ENCODE measurements at regions not wholly inside any gene's neighbourhood (a gene's known extent, or its start where the extent isn't known, plus 50 kb on each side); places are given as distances from the start of the nearest gene placed in this dataset.

DNA sequence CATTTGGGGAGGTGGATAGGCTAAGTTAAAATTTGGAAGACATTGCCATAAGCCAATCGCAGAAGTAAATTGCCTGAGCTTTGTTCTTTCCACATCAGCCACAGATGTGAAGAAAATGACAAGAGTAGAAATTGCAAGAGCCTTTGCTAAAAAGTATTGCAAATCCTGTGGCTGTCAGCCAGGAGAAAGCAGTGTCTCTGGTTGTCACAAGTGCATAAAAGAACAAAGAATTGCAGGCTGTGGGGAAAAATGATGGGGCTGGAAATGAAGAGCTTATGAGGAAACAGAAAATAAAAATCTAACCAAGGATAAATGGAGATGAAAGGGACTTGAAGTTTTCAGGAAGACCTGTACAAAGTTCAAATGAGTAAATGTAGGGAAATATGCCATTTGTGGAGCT, 344.8 kb downstream of the CSNK1G3 start:
- DNase-seq: no peak

DNA sequence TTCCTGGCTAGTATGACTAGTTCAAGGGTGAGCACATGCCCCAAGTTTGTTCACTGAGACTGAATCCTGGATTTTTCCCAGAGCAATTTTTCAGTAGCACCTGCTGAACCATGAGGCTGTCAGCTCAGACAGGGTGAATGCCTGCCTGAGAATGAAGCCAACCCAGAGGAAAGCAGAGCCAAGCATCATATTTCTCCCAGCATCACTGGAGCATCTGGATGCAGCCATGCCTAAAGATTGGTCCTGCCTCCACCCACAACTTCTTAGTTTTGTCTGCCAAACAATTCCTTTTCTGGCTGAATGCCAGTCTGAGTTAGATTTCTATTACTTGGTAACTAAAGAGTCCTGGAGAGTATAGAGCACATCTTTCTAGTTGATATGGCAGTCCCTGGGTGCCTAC, 343.6 kb downstream of the CSNK1G3 start:
- DNase-seq: no peak

- DNase-seq: no peak
These were observed 333.6 kb downstream of the CSNK1G3 start for GRCh38 chr5:123845356-123846100.

- DNase-seq: no peak
These were observed 332.9 kb downstream of the CSNK1G3 start for GRCh38 chr5:123844873-123845272.

GRCh38 chr5:123835421-123835820, 323.4 kb downstream of the CSNK1G3 start:
- no peak for DNase-seq

GRCh38 chr5:123830575-123830974, 318.6 kb downstream of the CSNK1G3 start:
- DNase-seq: no peak

DNA sequence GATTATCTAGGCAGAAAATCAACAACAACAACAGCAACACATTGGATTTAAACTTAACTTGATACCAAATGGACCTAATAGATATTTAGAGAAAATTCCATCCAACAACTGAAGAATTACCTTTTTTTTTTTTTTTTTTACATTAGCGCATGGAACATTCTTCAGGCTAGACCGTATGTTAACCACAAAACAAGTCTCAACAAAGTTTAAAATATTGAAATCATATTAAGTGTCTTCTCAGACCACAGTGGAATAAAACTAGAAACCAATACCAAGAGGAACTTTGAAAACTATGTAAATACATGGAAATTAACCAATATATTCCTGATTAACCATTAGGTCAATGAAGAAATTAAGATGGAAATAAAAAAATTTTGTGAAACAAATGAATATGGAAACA, 315.8 kb downstream of the CSNK1G3 start:
- no peak for DNase-seq

GRCh38 chr5:123819833-123820232, 307.9 kb downstream of the CSNK1G3 start:
- no peak for DNase-seq

GRCh38 chr5:123819386-123819785, 307.4 kb downstream of the CSNK1G3 start:
- no peak for DNase-seq

DNA sequence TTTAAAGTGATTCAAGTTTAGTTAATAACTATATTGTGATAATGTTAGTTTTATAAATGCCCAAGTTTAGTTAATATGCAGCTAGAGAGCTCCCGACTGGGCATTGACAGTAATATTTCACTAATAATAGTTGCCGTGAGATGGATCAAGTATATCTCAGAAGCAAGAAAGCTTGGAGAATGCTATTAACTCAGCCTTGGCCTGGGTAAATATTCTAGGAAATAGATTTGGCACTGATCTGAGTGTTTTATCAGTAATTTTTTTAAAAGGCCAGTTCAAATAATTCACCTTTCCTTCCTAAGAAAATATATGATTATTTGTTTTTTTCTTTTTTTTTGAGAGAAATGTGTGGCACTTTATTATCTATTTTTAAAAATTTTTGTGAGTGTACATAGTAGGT, 305.3 kb downstream of the CSNK1G3 start:
- DNase-seq: no peak

DNA sequence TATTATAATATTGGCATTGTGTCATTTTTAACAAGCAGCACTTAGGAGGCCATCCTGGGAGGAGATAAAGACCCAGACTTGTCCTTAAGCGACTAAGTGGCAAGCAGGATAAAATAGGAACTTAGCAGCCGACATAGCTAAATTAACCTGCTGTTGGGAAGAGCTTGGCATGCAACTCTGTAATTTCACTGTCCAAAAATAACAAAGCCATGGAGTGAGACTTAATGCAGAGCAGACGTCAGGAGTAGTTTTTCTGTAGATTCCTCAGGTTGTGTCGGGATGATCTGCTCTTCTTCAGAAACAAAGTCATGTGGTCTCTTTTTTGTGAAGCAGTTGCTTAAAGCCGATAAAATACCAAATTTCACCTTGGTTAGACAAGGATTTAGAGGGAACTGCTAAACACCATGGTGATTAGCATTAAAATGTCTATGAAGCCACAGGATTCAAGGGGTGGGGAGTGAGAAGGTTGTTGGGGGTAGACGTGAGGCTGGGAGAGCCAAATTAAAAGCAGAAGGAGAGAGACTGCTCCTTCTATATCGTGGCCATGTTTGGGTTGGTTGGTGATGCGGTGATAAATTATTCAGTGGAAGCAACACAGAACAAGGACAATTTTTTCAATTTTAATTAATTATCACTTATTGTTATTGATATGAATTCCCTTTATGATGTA, 303.0 kb downstream of the CSNK1G3 start:
- no peak for DNase-seq

DNA sequence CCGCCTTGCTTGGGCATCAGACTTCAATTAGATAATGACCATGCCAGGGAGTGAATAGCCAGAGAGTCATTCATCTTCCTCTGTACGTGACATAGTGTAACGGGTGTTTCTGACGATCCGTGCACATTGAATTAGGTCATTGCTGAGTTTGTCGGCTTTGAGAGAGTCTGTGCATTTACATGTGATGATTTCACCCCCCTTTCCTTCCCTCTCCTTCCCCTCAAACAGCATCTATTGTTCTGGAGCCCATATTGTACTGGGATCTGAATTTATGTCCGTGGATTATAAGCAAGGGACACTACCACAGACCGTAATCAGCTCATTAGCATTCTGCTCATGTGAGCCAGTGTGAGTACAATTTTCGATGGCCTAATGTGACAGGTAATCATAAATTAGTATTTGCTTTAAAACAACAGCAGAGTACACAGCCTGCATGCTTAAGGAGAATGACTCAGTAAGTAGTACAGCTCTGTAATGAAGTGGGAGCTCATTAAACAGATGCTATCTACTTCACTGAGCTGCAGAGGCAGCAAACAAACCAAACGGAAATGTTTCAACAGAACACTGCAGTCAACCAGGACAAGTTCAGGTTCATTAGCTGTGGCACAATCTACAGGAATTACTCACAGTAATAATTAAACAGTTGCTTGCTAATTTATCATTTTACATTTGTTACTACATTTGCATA, 302.1 kb downstream of the CSNK1G3 start:
- peak in 3 of 56 donors; percentile 30 to 74 (median 45) for DNase-seq

- DNase-seq: no peak
These were observed 301.3 kb downstream of the CSNK1G3 start for GRCh38 chr5:123813264-123813663.

GRCh38 chr5:123811831-123812230, 299.9 kb downstream of the CSNK1G3 start:
- no peak for DNase-seq

DNA sequence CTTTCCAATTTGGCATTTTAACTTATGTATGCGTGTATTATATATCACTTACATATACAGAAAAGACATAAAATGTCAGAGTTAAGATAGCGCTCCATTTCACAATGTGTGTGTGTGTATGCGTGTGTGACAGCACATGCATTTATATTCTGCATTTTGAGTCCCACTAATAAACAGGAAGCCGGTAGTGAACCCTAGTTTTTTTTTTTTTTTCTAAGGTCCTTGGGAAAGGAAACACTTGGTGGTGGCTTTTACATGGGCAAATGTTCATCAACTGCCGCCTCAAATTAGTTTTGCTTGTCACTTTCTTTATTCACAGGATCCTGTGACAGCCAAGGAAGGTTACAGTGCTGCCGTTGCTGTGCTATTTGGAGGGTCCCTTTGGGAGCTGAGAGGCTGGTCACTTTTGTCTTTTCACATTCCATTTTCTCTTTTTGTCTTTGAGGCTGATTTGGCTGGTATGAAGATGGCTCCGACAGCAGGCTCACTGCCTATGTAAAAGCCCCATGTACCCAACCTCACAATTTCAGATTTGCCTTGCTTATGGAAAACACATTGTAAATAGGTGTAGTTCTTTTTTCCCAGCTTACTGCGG, 298.9 kb downstream of the CSNK1G3 start:
- DNase-seq: no peak

GRCh38 chr5:123810253-123810652, 298.3 kb downstream of the CSNK1G3 start:
- peak in 1 of 56 donors; percentile 5 for DNase-seq

GRCh38 chr5:123809594-123810221, 297.7 kb downstream of the CSNK1G3 start:
- no peak for DNase-seq

- no peak for DNase-seq
These were observed 296.7 kb downstream of the CSNK1G3 start for GRCh38 chr5:123808461-123809380.

DNA sequence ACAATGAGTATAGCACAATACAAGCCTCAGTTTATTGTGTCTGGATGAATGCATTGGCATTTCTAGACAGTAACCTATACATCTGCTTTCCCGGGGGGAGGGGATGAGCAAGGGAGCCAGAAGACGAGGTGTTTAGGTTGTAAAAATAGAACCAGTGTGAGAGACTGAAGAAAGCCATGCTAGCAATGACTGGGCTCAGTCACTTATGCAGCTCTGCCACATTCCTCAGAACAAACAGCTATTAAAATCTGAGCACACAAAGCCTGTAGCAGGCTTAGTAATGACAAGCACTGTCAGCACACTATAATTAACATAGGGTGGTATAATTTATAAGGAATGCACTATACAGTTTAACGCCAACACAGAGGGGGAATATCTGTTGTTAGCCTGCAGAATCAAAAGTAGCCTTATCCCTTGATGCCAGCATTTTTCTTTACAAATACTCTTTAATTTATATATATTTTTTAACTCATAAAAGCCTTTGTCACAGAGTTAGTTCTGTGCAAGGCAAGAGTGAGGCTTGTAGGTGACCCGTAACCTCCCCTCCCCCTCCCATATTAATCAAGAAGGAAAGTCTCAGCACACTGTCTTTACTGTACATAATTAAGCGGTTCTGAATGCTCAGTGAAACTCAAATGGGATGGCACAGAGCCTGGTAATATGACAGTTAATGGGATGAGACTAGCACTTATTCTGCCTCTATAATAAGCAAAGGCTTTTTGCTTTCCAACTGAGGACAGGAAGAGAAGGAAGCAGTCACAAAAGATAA, 295.4 kb downstream of the CSNK1G3 start:
- peak in 5 of 56 donors; percentile 14 to 51 (median 23) for DNase-seq

DNA sequence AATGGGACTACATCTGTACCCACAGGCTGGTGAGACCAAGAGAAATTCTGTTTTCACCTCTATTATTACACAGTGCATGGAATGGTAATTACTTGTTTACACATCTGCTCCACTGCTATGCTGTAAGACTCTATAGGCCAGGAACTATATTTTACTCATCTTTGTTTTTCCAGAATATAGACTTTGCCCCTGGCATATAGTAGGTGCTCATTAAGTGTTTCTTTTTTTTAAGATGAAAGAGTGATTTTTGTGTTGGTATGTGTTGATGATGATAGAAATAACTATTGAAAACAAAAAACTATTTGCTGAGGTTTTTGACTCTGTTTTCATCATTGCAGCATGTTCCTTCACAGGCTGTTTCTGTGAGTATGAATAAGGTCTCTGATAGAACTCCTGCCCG, 294.7 kb downstream of the CSNK1G3 start:
- no peak for DNase-seq
